ENCODE measurements at regions not wholly inside any gene's neighbourhood (a gene's known extent, or its start where the extent isn't known, plus 50 kb on each side); places are given as distances from the start of the nearest gene placed in this dataset.

DNA sequence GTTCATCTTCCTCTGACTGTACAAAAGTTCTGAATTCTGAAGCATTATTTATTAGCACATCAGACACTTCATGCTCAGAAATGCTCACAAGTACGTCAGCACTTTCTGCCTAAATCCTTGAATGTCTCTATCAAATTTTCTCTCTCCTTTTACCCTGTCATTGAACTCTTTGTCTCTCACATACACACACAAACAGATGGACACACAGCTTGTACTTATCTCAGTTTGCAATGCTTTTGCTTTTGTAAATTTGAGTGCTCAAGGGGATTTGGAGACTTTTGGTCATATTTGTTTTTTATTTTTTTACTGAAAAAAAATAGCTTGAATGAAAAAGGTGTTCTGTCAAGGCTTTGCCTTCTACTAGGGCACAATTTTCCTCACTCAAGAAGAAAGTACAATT is 64.2 kb upstream of the PDZRN4 start:
- Histone ChIP-seq H2BK15ac (ENCODE audit: low read length) (no peak overlapping the region), H3K23ac (ENCODE audit: insufficient read length) (no peak overlapping the region), H3K27me3 (replicated peaks in 1 of 4; ENCODE audit: control insufficient read depth in 3 of 4, extremely low read depth in 1 of 4, insufficient read depth in 3 of 4, low read length in 3 of 4) (no peaks in the 10 kb centered on the region), H2AK5ac (ENCODE audit: low read depth, low read length) (no peak overlapping the region), H2BK5ac (ENCODE audit: low read depth, low read length) (no peak overlapping the region), H2AFZ (ENCODE audit: low read length) (no peak overlapping the region), H3K4me3 (ENCODE audit: extremely low read depth in 1 of 4, insufficient read depth in 2 of 4, low read depth in 3 of 4, low read length in 4 of 4) (no peak overlapping the region), H3K4ac (replicated peaks; ENCODE audit: insufficient read length, low read depth, low read length) (no peak overlapping the region), H4K5ac (ENCODE audit: insufficient read length, low read depth, low read length) (no peak overlapping the region), H3K27ac (ENCODE audit: low read depth, low read length) (no peak overlapping the region), H3K79me1 (ENCODE audit: low read depth, low read length) (no peaks in the 10 kb centered on the region), H4K20me1 (replicated peaks in 1 of 2; ENCODE audit: control insufficient read depth in 1 of 2, insufficient read depth in 2 of 2, low read length in 2 of 2) (no peaks in the 10 kb centered on the region), H3K36me3 (ENCODE audit: control insufficient read depth in 2 of 4, insufficient read depth in 4 of 4, low read length in 3 of 4) (no peaks in the 10 kb centered on the region), H3K4me2 (ENCODE audit: insufficient read depth in 1 of 2, low read depth in 2 of 2, low read length in 2 of 2) (no peak overlapping the region), H4K8ac (ENCODE audit: extremely low read depth, insufficient read depth, low read length) (no peak overlapping the region), H2BK20ac (ENCODE audit: low read length) (no peak overlapping the region), H2BK12ac (ENCODE audit: low read depth, low read length) (no peak overlapping the region), H3K9ac (replicated peaks in 1 of 4; ENCODE audit: extremely low read depth in 1 of 4, low read depth in 3 of 4, low read length in 3 of 4) (no peak overlapping the region), H4K91ac (replicated peaks; ENCODE audit: insufficient read length, low read length) (no peak overlapping the region), H3K23me2 (ENCODE audit: low read depth, low read length) (no peaks in the 10 kb centered on the region), H3K18ac (ENCODE audit: extremely low read depth, low read length) (no peak overlapping the region), H3K14ac (ENCODE audit: insufficient read length) (no peak overlapping the region), H3K9me3 (ENCODE audit: insufficient read depth in 2 of 2, low read depth in 1 of 2, low read length in 1 of 2) (no peaks in the 10 kb centered on the region), H3K56ac (replicated peaks; ENCODE audit: insufficient read length, low read depth, low read length) (no peak overlapping the region), H3K79me2 (ENCODE audit: control insufficient read depth in 1 of 2, insufficient read depth in 2 of 2, low read length in 2 of 2) (no peaks in the 10 kb centered on the region), H3K4me1 (replicated peaks in 1 of 4; ENCODE audit: control insufficient read depth in 3 of 4, insufficient read depth in 4 of 4, low read length in 3 of 4) (no peaks in the 10 kb centered on the region), H2BK120ac (replicated peaks; ENCODE audit: low read depth, low read length) (no peak overlapping the region)
- POLR2A ChIA-PET (ENCODE audit: partially characterized antibody): no interaction called here
- TF ChIP-seq KDM1A (IDR thresholded peaks at IDR 0.05; ENCODE audit: borderline replicate concordance, low read length) (no peak), KDM5A (IDR thresholded peaks at IDR 0.05; ENCODE audit: low read length) (no peak), GTF2F1 (IDR thresholded peaks at IDR 0.05; ENCODE audit: borderline replicate concordance, low read depth, low read length) (no peak), SP2 (IDR thresholded peaks at IDR 0.05; ENCODE audit: low read length) (no peak), CBX5 (IDR thresholded peaks at IDR 0.05; ENCODE audit: low read depth, low read length) (no peak), MAFK (IDR thresholded peaks at IDR 0.05; ENCODE audit: low read depth, low read length) (no peak), BRCA1 (IDR thresholded peaks at IDR 0.05; ENCODE audit: low read depth, low read length) (no peak), HDAC6 (IDR thresholded peaks at IDR 0.05; ENCODE audit: low read depth, low read length) (no peak), BACH1 (IDR thresholded peaks at IDR 0.05; ENCODE audit: low read length) (no peak), RAD21 (IDR thresholded peaks at IDR 0.05 in 1 of 2, conservative IDR thresholded peaks at IDR 0.05 in 1 of 2; ENCODE audit: low read depth in 2 of 2, low read length in 2 of 2) (no peak), GABPA (IDR thresholded peaks at IDR 0.05; ENCODE audit: borderline replicate concordance, insufficient read depth, low read length) (no peak)
- TF ChIP-seq, protein P1, sequence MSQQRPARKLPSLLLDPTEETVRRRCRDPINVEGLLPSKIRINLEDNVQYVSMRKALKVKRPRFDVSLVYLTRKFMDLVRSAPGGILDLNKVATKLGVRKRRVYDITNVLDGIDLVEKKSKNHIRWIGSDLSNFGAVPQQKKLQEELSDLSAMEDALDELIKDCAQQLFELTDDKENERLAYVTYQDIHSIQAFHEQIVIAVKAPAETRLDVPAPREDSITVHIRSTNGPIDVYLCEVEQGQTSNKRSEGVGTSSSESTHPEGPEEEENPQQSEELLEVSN (IDR thresholded peaks at IDR 0.05): no peak
- 93% methylated on average over 1 of the region's 1 CpG; no CpG with 5 or more reads in 1 of the 2 experiments for WGBS, 2 experiments (ENCODE audit: extremely low coverage in 1 of 2, insufficient coverage in 1 of 2, insufficient read length in 1 of 2, insufficient replicate concordance in 2 of 2, low coverage in 1 of 2, low lambda C conversion rate in 2 of 2, missing lambda C conversion rate in 1 of 2)
- FAIRE-seq: no peak
- CTCF ChIA-PET (ENCODE audit: partially characterized antibody): interaction anchor here (2.0 kb wide), 1 partner anchor 66 kb away, joined by 5 read pairs; no protein-coding TSS in a partner anchor
- DNase-seq (ENCODE audit: low read depth in 1 of 2, low spot score in 2 of 2): no peak

Measured in H1 (cell line).